GM20000 (cell line): ENCODE measurements at regions not wholly inside any gene's neighbourhood (a gene's known extent, or its start where the extent isn't known, plus 50 kb on each side); places are given as distances from the start of the nearest gene placed in this dataset.
"Not testable (repeated sequence)": the region's sequence is repeated elsewhere in the genome, so short reads cannot be mapped to it uniquely, and the experiment has no call there.

Experiments used
- DNase-seq: peaks from one replicate; pipeline ENCODE4 v3.0.0; 2012; ENCODE audit warnings: low spot score
- TF ChIP-seq, protein P1 (sequence below): IDR thresholded peaks from 2 replicates; pipeline ENCODE4 v1.5.1; 2012; ENCODE audit warnings: mild to moderate bottlenecking, control low read depth; ENCODE audit errors: extremely low read depth, missing control alignments

DNA sequence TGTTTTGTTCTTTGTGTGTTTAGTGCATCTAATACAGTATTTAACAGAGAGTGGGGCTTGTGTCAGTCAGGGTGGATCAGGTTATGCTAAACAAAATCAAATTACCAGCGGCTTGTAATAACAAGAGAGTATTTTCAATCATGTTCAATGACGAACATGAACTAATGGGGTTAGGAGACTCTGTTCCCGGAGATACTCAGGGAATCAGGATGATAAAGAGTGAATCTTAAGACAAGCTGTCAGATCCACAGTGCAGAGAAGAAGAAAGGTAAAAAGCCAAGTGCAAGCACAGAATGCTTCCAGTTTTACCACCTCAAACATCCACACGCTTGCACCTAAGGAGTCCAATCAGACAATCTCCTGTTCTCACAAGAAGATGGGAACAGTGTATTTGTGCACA, 1331.5 kb upstream of the TMEM132C start:
- TF ChIP-seq, protein P1, sequence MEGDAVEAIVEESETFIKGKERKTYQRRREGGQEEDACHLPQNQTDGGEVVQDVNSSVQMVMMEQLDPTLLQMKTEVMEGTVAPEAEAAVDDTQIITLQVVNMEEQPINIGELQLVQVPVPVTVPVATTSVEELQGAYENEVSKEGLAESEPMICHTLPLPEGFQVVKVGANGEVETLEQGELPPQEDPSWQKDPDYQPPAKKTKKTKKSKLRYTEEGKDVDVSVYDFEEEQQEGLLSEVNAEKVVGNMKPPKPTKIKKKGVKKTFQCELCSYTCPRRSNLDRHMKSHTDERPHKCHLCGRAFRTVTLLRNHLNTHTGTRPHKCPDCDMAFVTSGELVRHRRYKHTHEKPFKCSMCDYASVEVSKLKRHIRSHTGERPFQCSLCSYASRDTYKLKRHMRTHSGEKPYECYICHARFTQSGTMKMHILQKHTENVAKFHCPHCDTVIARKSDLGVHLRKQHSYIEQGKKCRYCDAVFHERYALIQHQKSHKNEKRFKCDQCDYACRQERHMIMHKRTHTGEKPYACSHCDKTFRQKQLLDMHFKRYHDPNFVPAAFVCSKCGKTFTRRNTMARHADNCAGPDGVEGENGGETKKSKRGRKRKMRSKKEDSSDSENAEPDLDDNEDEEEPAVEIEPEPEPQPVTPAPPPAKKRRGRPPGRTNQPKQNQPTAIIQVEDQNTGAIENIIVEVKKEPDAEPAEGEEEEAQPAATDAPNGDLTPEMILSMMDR = no peak
- DNase-seq = no peak

DNA sequence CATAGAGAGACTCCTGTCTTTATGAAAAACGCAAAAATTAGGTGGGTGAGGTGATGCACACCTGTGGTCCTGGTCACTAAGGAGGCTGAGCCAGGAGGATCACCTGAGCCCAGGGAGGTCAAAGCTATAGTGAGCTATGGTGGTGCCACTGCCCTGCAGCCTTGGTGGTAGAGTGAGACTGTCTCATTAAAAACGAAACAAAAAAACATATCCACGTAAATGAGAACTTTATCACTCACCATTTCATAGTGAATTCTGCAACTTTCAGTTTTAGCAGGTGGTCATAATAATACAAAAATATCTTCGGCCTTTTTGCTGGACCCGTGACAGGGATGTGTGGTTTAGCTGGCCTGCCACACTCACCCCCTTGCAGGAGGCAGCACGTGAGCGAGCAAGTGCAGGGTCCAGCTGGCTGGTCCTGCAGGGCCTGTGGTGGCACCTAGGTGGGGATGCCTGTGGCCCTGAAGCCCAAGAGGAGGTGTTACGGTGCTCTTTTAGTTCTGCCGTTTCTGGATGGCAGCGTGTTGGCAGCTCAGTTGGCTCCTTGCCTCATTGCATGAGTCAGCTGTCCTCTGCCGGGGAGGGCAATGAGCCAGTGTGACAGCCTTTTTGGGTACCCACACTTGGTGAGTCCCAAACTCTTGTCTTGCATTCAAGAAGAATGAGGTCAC, 1330.7 kb upstream of the TMEM132C start:
- no peak for DNase-seq
- TF ChIP-seq, protein P1 = no peak

DNA sequence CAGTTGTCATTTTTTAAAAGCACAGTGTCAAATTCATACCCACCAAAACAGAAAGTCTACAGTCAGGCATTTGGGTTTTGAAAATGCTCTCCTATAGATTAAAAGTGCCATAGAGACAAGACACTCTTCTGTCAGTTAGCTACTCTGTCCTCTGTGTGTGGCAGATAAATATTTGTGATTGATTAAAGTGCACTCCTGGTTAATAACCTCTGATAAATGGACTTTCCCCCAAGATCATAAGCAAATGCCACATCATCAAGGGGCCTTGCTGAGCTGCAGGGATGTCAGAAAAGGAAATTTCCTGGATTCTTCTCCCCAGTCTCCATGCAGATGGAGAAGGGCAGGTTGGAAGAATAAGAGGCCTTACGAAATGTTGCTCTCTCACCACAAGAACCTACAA, 1329.5 kb upstream of the TMEM132C start:
- TF ChIP-seq, protein P1 = no peak
- no peak for DNase-seq

DNA sequence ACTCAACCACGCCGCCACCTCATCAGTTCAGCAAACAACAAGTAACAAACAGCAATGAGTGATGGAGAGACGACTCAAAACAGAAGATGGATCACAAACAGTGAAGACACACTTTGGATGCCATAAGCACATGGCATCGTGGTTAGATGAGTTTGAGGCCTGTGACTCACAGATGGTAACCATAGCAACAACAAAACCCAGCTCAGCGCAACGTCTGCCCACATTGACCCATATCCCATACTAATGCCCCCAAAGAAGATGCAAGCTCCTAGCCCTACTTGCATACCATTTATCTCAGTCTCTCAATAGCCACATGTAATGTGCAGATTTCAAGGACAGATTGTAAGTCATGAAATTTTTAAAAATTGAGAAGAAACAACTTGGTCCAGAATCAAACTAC, 1322.3 kb upstream of the TMEM132C start:
- no peak for DNase-seq
- TF ChIP-seq, protein P1 = no peak

DNA sequence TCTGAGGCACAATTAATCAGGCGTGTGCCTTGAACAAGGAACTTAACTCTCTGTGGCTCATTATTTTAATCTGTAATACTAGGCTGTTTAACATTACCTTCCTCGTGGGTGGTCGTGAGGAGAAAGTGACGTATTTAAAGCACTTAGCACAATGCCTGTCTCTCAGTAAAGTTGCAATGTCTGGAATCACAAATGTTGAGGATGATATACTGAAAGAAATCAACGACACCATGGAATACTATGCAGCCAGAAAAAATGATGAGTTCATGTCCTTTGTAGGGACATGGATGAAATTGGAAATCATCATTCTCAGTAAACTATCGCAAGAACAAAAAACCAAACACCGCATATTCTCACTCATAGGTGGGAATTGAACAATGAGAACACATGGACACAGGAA, 1320.0 kb upstream of the TMEM132C start:
- DNase-seq = not testable (repeated sequence)

DNA sequence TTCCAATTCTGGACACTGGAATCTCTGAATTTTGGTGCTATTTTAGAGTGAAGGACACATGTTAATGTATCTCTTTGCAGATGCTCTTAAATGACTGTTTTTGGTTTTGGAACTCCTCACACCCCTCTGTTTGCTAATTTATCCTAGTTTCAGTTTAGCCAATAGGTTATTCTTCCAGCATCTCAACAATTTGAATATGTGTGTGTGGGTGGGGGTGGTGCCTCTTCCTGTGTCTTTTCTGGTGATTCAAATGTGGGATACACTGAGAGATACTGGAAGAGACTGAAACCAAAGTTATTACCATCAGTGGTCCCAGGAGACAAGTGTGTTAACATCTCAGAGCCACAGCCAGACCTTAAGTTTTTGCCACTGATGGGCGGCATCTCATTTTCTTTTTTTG, 1317.4 kb upstream of the TMEM132C start:
- no peak for DNase-seq
- TF ChIP-seq, protein P1 = no peak

DNA sequence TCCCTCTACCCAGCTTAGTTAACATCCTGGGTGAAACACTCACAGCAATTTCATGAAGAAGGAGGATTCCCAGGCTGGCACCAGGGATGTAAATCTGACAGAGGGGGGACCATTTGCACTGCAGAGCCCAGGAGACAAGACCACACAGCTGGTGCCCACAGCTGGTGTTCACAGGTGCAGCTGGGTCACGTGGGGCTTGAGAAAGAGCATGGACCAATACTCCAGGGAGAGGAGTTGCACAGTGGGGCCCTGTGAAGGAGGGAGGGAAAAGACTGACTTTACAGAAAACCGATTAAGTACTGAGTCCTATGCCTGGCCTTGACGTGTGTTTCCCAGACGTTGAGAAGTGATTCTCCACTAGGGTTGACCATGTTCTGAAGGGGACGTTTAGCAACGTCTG, 1316.7 kb upstream of the TMEM132C start:
- TF ChIP-seq, protein P1 = no peak
- no peak for DNase-seq
